B cell (primary cell): ENCODE measurements at regions not wholly inside any gene's neighbourhood (a gene's known extent, or its start where the extent isn't known, plus 50 kb on each side); places are given as distances from the start of the nearest gene placed in this dataset.

Experiments used
- ATAC-seq: fragments of 200-7000 bp; cut with Tn5 transposase; one replicate; pipeline ENCODE4 v1.10.0; 2021; ENCODE audit warnings: low read depth, mild to moderate bottlenecking, moderate number of reproducible peaks, moderate library complexity
- CTCF ChIA-PET: fragments of 350-600 bp; sonication (Branson Sonifier 250); formaldehyde crosslinking; loops from one replicate; lab custom pipeline; 2021; ENCODE audit warnings: antibody characterized with exemption, inconsistent platforms; lab: Charles Lee
- POLR2A ChIA-PET: fragments of 350-600 bp; sonication (Branson Sonifier 250); formaldehyde crosslinking; loops from one replicate; lab custom pipeline; 2021; ENCODE audit warnings: antibody characterized with exemption; lab: Charles Lee
- DNase-seq: peaks from one replicate; pipeline ENCODE4 v3.0.0; 2013
- H2AFZ ChIP-seq: 2 replicates; pipeline ENCODE4 v1.6.1; 2012; ENCODE audit warnings: mild to moderate bottlenecking, low read depth, low read length; ENCODE audit not compliant: insufficient read depth, poor library complexity, severe bottlenecking
- H3K27ac ChIP-seq, 2 donors: 1 replicate in 1 of 2; 2 replicates in 1 of 2; pipeline ENCODE4 v1.5.1; 2012 to 2013; ENCODE audit warnings: low read length in 2 of 2, mild to moderate bottlenecking in 2 of 2, moderate library complexity in 1 of 2
- H3K27me3 ChIP-seq, 4 experiments: fragments of 200-600 bp in 1 of 4; sonication (generic) in 1 of 4; replicated peaks in 1 of 4; 1 replicate in 2 of 4; 2 replicates in 2 of 4; pipeline versions ENCODE4 v1.6.1 to v1.7.0; 2013 to 2016; ENCODE audit warnings: low read length in 3 of 4, mild to moderate bottlenecking in 2 of 4, mixed read lengths in 1 of 4, moderate library complexity in 1 of 4; ENCODE audit not compliant: insufficient read depth in 4 of 4, control insufficient read depth in 3 of 4; ENCODE audit errors: control extremely low read depth in 1 of 4
- H3K36me3 ChIP-seq, 2 experiments: replicated peaks in 1 of 2; 1 replicate in 1 of 2; 2 replicates in 1 of 2; pipeline versions ENCODE4 v1.6.1 to v1.7.1; 2013; ENCODE audit warnings: low read length in 1 of 2; ENCODE audit not compliant: insufficient read depth in 2 of 2, control insufficient read depth in 1 of 2; ENCODE audit errors: control extremely low read depth in 1 of 2, extremely low read depth in 1 of 2
- H3K4me1 ChIP-seq, 2 donors: fragments of 200-600 bp in 1 of 2; sonication (generic) in 1 of 2; 1 replicate in 1 of 2; 2 replicates in 1 of 2; pipeline versions ENCODE4 v1.5.1 to v1.6.1; 2013 to 2017; ENCODE audit warnings: low read length in 2 of 2; ENCODE audit not compliant: control insufficient read depth in 2 of 2, insufficient read depth in 2 of 2
- H3K4me2 ChIP-seq: replicated peaks from 2 replicates; pipeline ENCODE3; 2012; ENCODE audit warnings: mild to moderate bottlenecking, low read depth, low read length; ENCODE audit not compliant: poor library complexity, severe bottlenecking
- H3K4me3 ChIP-seq, 5 experiments: fragments of 200-600 bp in 1 of 5; sonication (generic) in 1 of 5; 1 replicate in 3 of 5; 2 replicates in 2 of 5; pipeline versions ENCODE4 v1.5.1 to v1.7.0; 2011 to 2016; ENCODE audit warnings: low read length in 4 of 5, mild to moderate bottlenecking in 4 of 5, low read depth in 2 of 5, control low read depth in 1 of 5, moderate library complexity in 1 of 5; ENCODE audit not compliant: insufficient read depth in 1 of 5; ENCODE audit errors: control extremely low read depth in 1 of 5, extremely low read depth in 1 of 5
- H3K79me2 ChIP-seq: fragments of 200-600 bp; sonication (generic); one replicate; pipeline ENCODE4 v1.6.0; 2016; ENCODE audit warnings: low read length; ENCODE audit not compliant: control insufficient read depth, insufficient read depth
- H3K9ac ChIP-seq: fragments of 200-600 bp; sonication (generic); 2 replicates; pipeline ENCODE4 v1.6.1; 2017; ENCODE audit warnings: mild to moderate bottlenecking, low read length, moderate library complexity
- H3K9me3 ChIP-seq, 3 donors: one replicate each; pipeline versions ENCODE4 v1.6.1 to v1.7.1; 2013; ENCODE audit warnings: low read length in 2 of 3; ENCODE audit not compliant: control insufficient read depth in 2 of 3, insufficient read depth in 1 of 3; ENCODE audit errors: control extremely low read depth in 1 of 3
- H4K20me1 ChIP-seq: 2 replicates; pipeline ENCODE4 v1.6.0; 2012; ENCODE audit warnings: mild to moderate bottlenecking, low read length; ENCODE audit not compliant: insufficient read depth, control insufficient read depth, poor library complexity, severe bottlenecking
- H3K27ac Mint-ChIP-seq: one replicate; pipeline ENCODE4 v1.8.0; 2021; ENCODE audit warnings: mixed read lengths
- H3K27me3 Mint-ChIP-seq: one replicate; pipeline ENCODE4 v1.8.0; 2021; ENCODE audit warnings: mixed read lengths
- H3K4me1 Mint-ChIP-seq: one replicate; pipeline ENCODE4 v1.8.0; 2021; ENCODE audit warnings: mixed read lengths
- H3K4me3 Mint-ChIP-seq: one replicate; pipeline ENCODE4 v1.8.0; 2021; ENCODE audit warnings: mixed read lengths
- H3K9me3 Mint-ChIP-seq: one replicate; pipeline ENCODE4 v1.8.0; 2022; ENCODE audit warnings: mixed read lengths; ENCODE audit not compliant: insufficient read depth
- CTCF ChIP-seq: fragments of 200-600 bp; IDR thresholded peaks from one replicate; pipeline ENCODE4 v1.8.0; 2022; ENCODE audit warnings: antibody characterized with exemption, mild to moderate bottlenecking
- EZH2 ChIP-seq: IDR thresholded peaks from 2 replicates; pipeline ENCODE4 v1.6.1; 2012; ENCODE audit warnings: borderline replicate concordance, low read depth, mild to moderate bottlenecking, moderate library complexity, low read length; ENCODE audit not compliant: insufficient read depth, poor library complexity, severe bottlenecking
- WGBS: methylation state at CpG from one replicate; pipeline ENCODE4 v1.1.5; 2013; ENCODE audit warnings: missing lambda C conversion rate; ENCODE audit not compliant: insufficient coverage; 5-methylcytosine and 5-hydroxymethylcytosine counted together
- intact Hi-C: fragments of 100-400 bp; cut with micrococcal nuclease; formaldehyde crosslinking; loops from one replicate; pipeline ENCODE4 v1.10.0; 2022

GRCh38 chr2:188751816-188752215 is 222.4 kb upstream of the COL3A1 start:
- Mint-ChIP-seq H3K27ac (no peak overlapping the region), H3K9me3 (no peaks in the 10 kb centered on the region), H3K4me3 (no peak overlapping the region), H3K27me3 (no peaks in the 10 kb centered on the region), H3K4me1 (no peaks in the 10 kb centered on the region)
- H3K4me2 ChIP-seq = no peak overlapping the region
- intact Hi-C loops = no loop called here
- ATAC-seq (no peak), DNase-seq (no peak)
- CTCF ChIA-PET = no interaction called here
- no peak overlapping the region for H3K27ac ChIP-seq
- H4K20me1 ChIP-seq = no peaks in the 10 kb centered on the region
- no CpG with 5 or more reads among the region's 2 CpGs for WGBS
- H2AFZ ChIP-seq = no peak overlapping the region
- H3K36me3 ChIP-seq = no peaks in the 10 kb centered on the region
- POLR2A ChIA-PET = no interaction called here
- H3K9ac ChIP-seq = no peak overlapping the region
- no peaks in the 10 kb centered on the region for H3K79me2 ChIP-seq
- no peaks in the 10 kb centered on the region for H3K4me1 ChIP-seq
- H3K9me3 ChIP-seq = no peaks in the 10 kb centered on the region
- no peaks in the 10 kb centered on the region for H3K27me3 ChIP-seq
- TF ChIP-seq EZH2 (no peak), CTCF (no peak)
- H3K4me3 ChIP-seq = no peak overlapping the region

- no peaks in the 10 kb centered on the region for H3K36me3 ChIP-seq
- no peaks in the 10 kb centered on the region for H3K9me3 Mint-ChIP-seq
- H3K9ac ChIP-seq = no peak overlapping the region
- H4K20me1 ChIP-seq = no peaks in the 10 kb centered on the region
- no peak overlapping the region for H3K27ac ChIP-seq
- CTCF ChIA-PET = no interaction called here
- H3K4me3 ChIP-seq = no peak overlapping the region
- ATAC-seq (no peak), DNase-seq (no peak)
- no peaks in the 10 kb centered on the region for H3K27me3 Mint-ChIP-seq
- H3K27me3 ChIP-seq = no peaks in the 10 kb centered on the region
- intact Hi-C loops = no loop called here
- no peak overlapping the region for H3K4me2 ChIP-seq
- H3K4me1 ChIP-seq = no peaks in the 10 kb centered on the region
- TF ChIP-seq CTCF (no peak), EZH2 (no peak)
- peaks cover 0 to under 1% (median 0%) of the 10 kb centered on the region in 3 donors for H3K9me3 ChIP-seq
- POLR2A ChIA-PET = no interaction called here
- H3K4me1 Mint-ChIP-seq = no peaks in the 10 kb centered on the region
- H2AFZ ChIP-seq = no peak overlapping the region
- H3K79me2 ChIP-seq = no peaks in the 10 kb centered on the region
- H3K4me3 Mint-ChIP-seq = no peak overlapping the region
- H3K27ac Mint-ChIP-seq = no peak overlapping the region
- no CpG with 5 or more reads among the region's 1 CpG for WGBS
Observed at GRCh38 chr2:188752311-188752710, 221.9 kb upstream of the COL3A1 start.
